Heart left ventricle (tissue), 16 donors: ENCODE measurements at regions not wholly inside any gene's neighbourhood (a gene's known extent, or its start where the extent isn't known, plus 50 kb on each side); places are given as distances from the start of the nearest gene placed in this dataset.

Source experiments
- ATAC-seq, 4 donors: fragments of 200-7000 bp; cut with Tn5 transposase; one replicate each; pipeline ENCODE4 v1.9.1; 2020 to 2022; ENCODE audit warnings: moderate library complexity in 4 of 4, mild to moderate bottlenecking in 3 of 4, moderate number of reproducible peaks in 1 of 4
- DNase-seq, 5 donors: peaks; one replicate each; pipeline ENCODE4 v3.0.0-alpha.2; 2020
- H3K27ac ChIP-seq, 12 donors: fragments of 200-600 bp; sonication (generic) in 4 of 12; one replicate each; pipeline versions ENCODE4 v1.5.0 to v1.8.0; 2016 to 2022; ENCODE audit warnings: mild to moderate bottlenecking in 2 of 12
- H3K27me3 ChIP-seq, 9 donors: fragments of 200-600 bp; sonication (generic) in 2 of 9; one replicate each; pipeline versions ENCODE4 v1.5.1 to v1.8.0; 2016 to 2022; ENCODE audit warnings: mild to moderate bottlenecking in 3 of 9
- H3K36me3 ChIP-seq, 9 donors: fragments of 200-600 bp; sonication (generic) in 2 of 9; one replicate each; pipeline versions ENCODE4 v1.5.0 to v1.8.0; 2018 to 2022; ENCODE audit warnings: mild to moderate bottlenecking in 2 of 9
- H3K4me1 ChIP-seq, 12 donors: fragments of 200-600 bp; sonication (generic) in 4 of 12; one replicate each; pipeline versions ENCODE4 v1.5.0 to v1.8.0; 2016 to 2022; ENCODE audit warnings: mild to moderate bottlenecking in 3 of 12
- H3K4me3 ChIP-seq, 12 donors: fragments of 200-600 bp; sonication (generic) in 4 of 12; one replicate each; pipeline versions ENCODE4 v1.5.0 to v1.8.0; 2017 to 2022; ENCODE audit warnings: mild to moderate bottlenecking in 9 of 12, moderate library complexity in 4 of 12
- H3K9me3 ChIP-seq, 12 donors: fragments of 200-600 bp; sonication (generic) in 4 of 12; one replicate each; pipeline versions ENCODE4 v1.5.0 to v1.8.0; 2016 to 2022; ENCODE audit warnings: mild to moderate bottlenecking in 1 of 12
- CTCF ChIP-seq, 12 donors: fragments of 200-600 bp; sonication (generic) in 4 of 12; IDR thresholded peaks; one replicate each; pipeline versions ENCODE4 v1.5.0 to v1.8.0; 2018 to 2022; ENCODE audit warnings: antibody characterized with exemption in 12 of 12, mild to moderate bottlenecking in 5 of 12
- POLR2A ChIP-seq, 2 donors: fragments of 450-650 bp; IDR thresholded peaks; one replicate each; pipeline ENCODE4 v1.6.1; 2017; ENCODE audit warnings: antibody characterized with exemption in 2 of 2, mild to moderate bottlenecking in 2 of 2, moderate library complexity in 2 of 2
- WGBS, 4 donors: extraction: QIAGEN DNeasy Blood & Tissue Kit in 2 of 4; methylation state at CpG; one replicate each; pipeline versions ENCODE4 v1.1.5 to v1.1.7; 2013 to 2018; 5-methylcytosine and 5-hydroxymethylcytosine counted together
- intact Hi-C, 10 donors: fragments of 100-400 bp; cut with DNase I; formaldehyde crosslinking; loops; one replicate each; pipeline versions ENCODE4 v1.11.1 to v1.14.2; 2022
- donor health status: ischemic (EF 13 %, LVEDD 7.1; RV severe dilation, severe dysfunction).
- donor health status: healthy with polysubstance abuse.
- donor health status: DM: no; HTN: yes; CAD: no.
- donor health status: DM: no; HTN: no; CAD: no.
- donor health status: ischemic (EF 25% LVEDD 6.9; RV normal size, moderate dysfunction).
- donor health status: ischemic (EF 25% LVEDD 5.7; RV mildly dilated, moderate dysfunction).
- donor health status: healthy.
- donor health status: DM: yes; HTN: yes; CAD: no.
- donor health status: ischemic (EF 35%, LVEDD 5.7; RV mildly dilated, moderate dysfunction).
- donor health status: nonischemic (EF 11% LVEDD 7.7; RV severe dilation, severe dysfunction).
- donor health status: DM: yes; HTN: yes; CAD: no.
- donor health status: PGD.
- donor health status: ischemic (EF 29% LVEDD 5.4; RV normal size, mild dysfunction).
- donor health status: nonischemic (EF 23%, LVEDD 6.1; RV moderate dilation, normal function).

- no peak for ATAC-seq
These were observed 98.6 kb upstream of the BLID start for GRCh38 chr11:122214567-122214966.

GRCh38 chr11:122214080-122214479 is 98.1 kb upstream of the BLID start:
- Histone ChIP-seq H3K4me3 (no peak overlapping the region), H3K27ac (no peak overlapping the region), H3K9me3 (no peaks in the 10 kb centered on the region), H3K36me3 (no peaks in the 10 kb centered on the region), H3K27me3 (no peaks in the 10 kb centered on the region), H3K4me1 (peaks cover 0 to 40% (median 22%) of the 10 kb centered on the region in 12 donors)
- intact Hi-C loops = loop anchor here in 5 of 10 donors (2.0 to 10.0 kb wide), 3 partner anchors 151 to 293 kb away; no protein-coding TSS in a partner anchor
- no peak for ATAC-seq
- no peak for DNase-seq
- TF ChIP-seq POLR2A (IDR thresholded peaks at IDR 0.05) = no peak

More at GRCh38 chr11:122214567-122214966, 98.6 kb upstream of the BLID start:
- Histone ChIP-seq H3K27ac (peak overlapping the region in 7 of 12 donors; percentile 1 to 41 (median 34)), H3K4me3 (no peak overlapping the region), H3K36me3 (no peaks in the 10 kb centered on the region), H3K4me1 (peaks cover 0 to 35% (median 18%) of the 10 kb centered on the region in 12 donors), H3K9me3 (no peaks in the 10 kb centered on the region), H3K27me3 (no peaks in the 10 kb centered on the region)
- DNase-seq = no peak
- no peak for TF ChIP-seq CTCF (IDR thresholded peaks at IDR 0.05)
- 59 to 73% (median 64%) methylated on average over 2 of the region's 2 CpGs for WGBS, 4 donors
- intact Hi-C loops = loop anchor here in 5 of 10 donors (2.0 to 10.0 kb wide), 3 partner anchors 150 to 293 kb away; no protein-coding TSS in a partner anchor

GRCh38 chr11:122213171-122213570 is 97.2 kb upstream of the BLID start:
- H3K27me3 ChIP-seq = no peaks in the 10 kb centered on the region
- no peak overlapping the region for H3K4me3 ChIP-seq
- no peaks in the 10 kb centered on the region for H3K9me3 ChIP-seq
- 79 to 96% (median 92%) methylated on average over 9 to 12 of the region's 12 CpGs for WGBS, 4 donors
- H3K4me1 ChIP-seq = peaks cover 0 to 49% (median 30%) of the 10 kb centered on the region in 12 donors
- H3K27ac ChIP-seq = no peak overlapping the region
- intact Hi-C loops = loop anchor here in 3 of 10 donors (5.0 to 10.0 kb wide), 2 partner anchors 152 to 294 kb away; no protein-coding TSS in a partner anchor
- ATAC-seq = no peak
- TF ChIP-seq POLR2A (IDR thresholded peaks at IDR 0.05) (no peak), CTCF (IDR thresholded peaks at IDR 0.05) (no peak)
- DNase-seq = peak in 2 of 5 donors; percentile 29 to 59
- no peaks in the 10 kb centered on the region for H3K36me3 ChIP-seq

- no peak for DNase-seq
- TF ChIP-seq POLR2A (IDR thresholded peaks at IDR 0.05) (no peak), CTCF (IDR thresholded peaks at IDR 0.05) (no peak)
- ATAC-seq = peak in 2 of 4 donors; percentile 3 to 8
- Histone ChIP-seq H3K27ac (peak overlapping the region in 10 of 12 donors; percentile 2 to 62 (median 32)), H3K36me3 (no peaks in the 10 kb centered on the region), H3K4me1 (peaks cover 0 to 60% (median 38%) of the 10 kb centered on the region in 12 donors), H3K27me3 (no peaks in the 10 kb centered on the region), H3K4me3 (no peak overlapping the region), H3K9me3 (no peaks in the 10 kb centered on the region)
- intact Hi-C loops = loop anchor here in 3 of 10 donors (5.0 to 10.0 kb wide), 2 partner anchors 154 to 297 kb away; no protein-coding TSS in a partner anchor
- 69 to 77% (median 73%) methylated on average over 2 of the region's 2 CpGs for WGBS, 4 donors
These were observed 94.5 kb upstream of the BLID start for GRCh38 chr11:122210367-122210997.
